ENCODE measurements at regions not wholly inside any gene's neighbourhood (a gene's known extent, or its start where the extent isn't known, plus 50 kb on each side); places are given as distances from the start of the nearest gene placed in this dataset.

DNA sequence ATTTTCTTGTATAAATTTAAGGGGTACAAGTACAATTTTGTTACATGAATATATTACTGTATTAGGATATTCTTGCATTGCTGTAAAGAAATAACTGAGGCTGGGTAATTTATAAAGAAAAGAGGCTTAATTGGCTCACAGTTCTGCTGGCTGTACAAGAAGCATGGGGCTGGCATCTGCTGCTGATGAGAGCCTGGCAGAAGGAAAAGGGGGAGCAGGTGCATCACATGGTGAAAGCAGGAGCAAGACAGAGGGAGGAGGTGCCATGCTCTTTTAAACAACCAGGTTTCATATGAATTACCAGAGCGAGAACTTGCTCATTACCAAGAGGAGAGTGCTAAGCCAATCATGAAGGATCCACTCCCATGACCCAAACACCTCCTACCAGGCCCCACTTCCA is 399.5 kb upstream of the RAB6C start:
- TF ChIP-seq, protein P1, sequence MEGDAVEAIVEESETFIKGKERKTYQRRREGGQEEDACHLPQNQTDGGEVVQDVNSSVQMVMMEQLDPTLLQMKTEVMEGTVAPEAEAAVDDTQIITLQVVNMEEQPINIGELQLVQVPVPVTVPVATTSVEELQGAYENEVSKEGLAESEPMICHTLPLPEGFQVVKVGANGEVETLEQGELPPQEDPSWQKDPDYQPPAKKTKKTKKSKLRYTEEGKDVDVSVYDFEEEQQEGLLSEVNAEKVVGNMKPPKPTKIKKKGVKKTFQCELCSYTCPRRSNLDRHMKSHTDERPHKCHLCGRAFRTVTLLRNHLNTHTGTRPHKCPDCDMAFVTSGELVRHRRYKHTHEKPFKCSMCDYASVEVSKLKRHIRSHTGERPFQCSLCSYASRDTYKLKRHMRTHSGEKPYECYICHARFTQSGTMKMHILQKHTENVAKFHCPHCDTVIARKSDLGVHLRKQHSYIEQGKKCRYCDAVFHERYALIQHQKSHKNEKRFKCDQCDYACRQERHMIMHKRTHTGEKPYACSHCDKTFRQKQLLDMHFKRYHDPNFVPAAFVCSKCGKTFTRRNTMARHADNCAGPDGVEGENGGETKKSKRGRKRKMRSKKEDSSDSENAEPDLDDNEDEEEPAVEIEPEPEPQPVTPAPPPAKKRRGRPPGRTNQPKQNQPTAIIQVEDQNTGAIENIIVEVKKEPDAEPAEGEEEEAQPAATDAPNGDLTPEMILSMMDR (IDR thresholded peaks at IDR 0.05; ENCODE audit: insufficient read depth, low read depth, low read length, missing control alignments) = no peak
- DNase-seq (ENCODE audit: low read depth) = no peak
- H3K4me3 ChIP-seq (ENCODE audit: low read length) = no peak overlapping the region

- TF ChIP-seq, protein P1 (IDR thresholded peaks at IDR 0.05; ENCODE audit: insufficient read depth, low read depth, low read length, missing control alignments) = no peak
- no peak for DNase-seq (ENCODE audit: low read depth)
- H3K4me3 ChIP-seq (ENCODE audit: low read length) = no peak overlapping the region
These were observed 393.7 kb upstream of the RAB6C start for GRCh38 chr2:129585760-129586159.

- H3K4me3 ChIP-seq (ENCODE audit: low read length) = no peak overlapping the region
- TF ChIP-seq, protein P1 (IDR thresholded peaks at IDR 0.05; ENCODE audit: insufficient read depth, low read depth, low read length, missing control alignments) = no peak
- DNase-seq (ENCODE audit: low read depth) = no peak
These were observed 391.9 kb upstream of the RAB6C start for GRCh38 chr2:129587426-129588064.

- TF ChIP-seq, protein P1 (IDR thresholded peaks at IDR 0.05; ENCODE audit: insufficient read depth, low read depth, low read length, missing control alignments) = no peak
- no peak overlapping the region for H3K4me3 ChIP-seq (ENCODE audit: low read length)
- DNase-seq (ENCODE audit: low read depth) = no peak
These were observed 374.9 kb upstream of the RAB6C start for GRCh38 chr2:129604560-129604959.

- no peak for DNase-seq (ENCODE audit: low read depth)
- TF ChIP-seq, protein P1 (IDR thresholded peaks at IDR 0.05; ENCODE audit: insufficient read depth, low read depth, low read length, missing control alignments) = no peak
- no peak overlapping the region for H3K4me3 ChIP-seq (ENCODE audit: low read length)
These were observed 373.8 kb upstream of the RAB6C start for GRCh38 chr2:129605646-129606045.

DNA sequence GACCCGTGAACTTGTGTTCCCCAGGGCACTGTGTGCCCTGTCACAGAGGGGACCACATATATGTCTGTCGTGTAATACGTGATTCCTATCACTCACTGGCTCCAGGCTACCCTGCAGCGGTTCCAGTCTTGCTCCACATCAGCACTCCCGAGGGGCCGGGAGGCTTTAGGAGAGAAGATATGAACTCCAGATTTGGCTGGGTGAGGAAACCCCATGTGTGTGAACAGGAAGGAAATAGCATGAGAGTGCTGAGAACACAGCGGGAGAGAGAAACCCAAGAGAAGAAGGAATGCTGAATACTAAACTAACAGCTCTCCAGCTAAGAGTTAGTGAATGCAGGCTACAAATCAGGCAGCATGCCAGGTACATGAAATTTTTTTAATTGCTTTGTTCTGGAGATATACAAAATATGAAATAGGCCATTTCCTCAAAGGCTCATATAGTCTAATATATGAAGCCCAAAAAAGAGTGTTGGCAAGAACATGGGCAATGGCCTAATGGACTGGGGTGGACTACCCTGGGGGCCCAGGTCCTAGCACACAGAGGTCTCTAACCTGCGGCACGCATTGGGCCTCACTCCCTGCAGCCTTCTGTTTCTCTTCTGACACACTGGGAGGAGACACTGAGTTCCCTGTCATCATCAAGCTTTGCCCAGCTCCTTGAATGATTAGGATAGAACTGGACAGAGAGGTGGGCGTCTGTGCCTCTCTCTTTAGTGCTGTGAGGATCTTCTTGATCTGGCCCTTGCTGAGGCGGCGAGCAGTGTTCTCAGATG is 372.8 kb upstream of the RAB6C start:
- DNase-seq (ENCODE audit: low read depth) = no peak
- TF ChIP-seq, protein P1 (IDR thresholded peaks at IDR 0.05; ENCODE audit: insufficient read depth, low read depth, low read length, missing control alignments) = no peak
- H3K4me3 ChIP-seq (ENCODE audit: low read length) = no peak overlapping the region

Measured in epithelial cell of esophagus (primary cell).